HL-60 (cell line): ENCODE measurements at regions not wholly inside any gene's neighbourhood (a gene's known extent, or its start where the extent isn't known, plus 50 kb on each side); places are given as distances from the start of the nearest gene placed in this dataset.

Experiments used
- CTCF ChIP-seq: IDR thresholded peaks from one replicate; pipeline ENCODE4 v1.5.1; 2011; ENCODE audit warnings: low read length, control low read depth, inconsistent platforms; ENCODE audit not compliant: insufficient read depth
- SPI1 ChIP-seq: IDR thresholded peaks from 2 replicates; pipeline ENCODE4 v1.6.1; 2012; ENCODE audit warnings: low read depth, mild to moderate bottlenecking, borderline replicate concordance

GRCh38 chr2:103123516-103123915, 361.7 kb downstream of the TMEM182 start:
- TF ChIP-seq CTCF, result no peak
- no peak for TF ChIP-seq SPI1
